Dermis microvascular lymphatic vessel endothelial cell (primary cell): ENCODE measurements at regions not wholly inside any gene's neighbourhood (a gene's known extent, or its start where the extent isn't known, plus 50 kb on each side); places are given as distances from the start of the nearest gene placed in this dataset.
"Not testable (repeated sequence)": the region's sequence is repeated elsewhere in the genome, so short reads cannot be mapped to it uniquely, and the experiment has no call there.

Source experiments
- DNase-seq, 2 donors: peaks; one replicate each; pipeline versions ENCODE4 v3.0.0 to v3.0.0-alpha.2; 2010; ENCODE audit warnings: low read depth in 2 of 2

DNA sequence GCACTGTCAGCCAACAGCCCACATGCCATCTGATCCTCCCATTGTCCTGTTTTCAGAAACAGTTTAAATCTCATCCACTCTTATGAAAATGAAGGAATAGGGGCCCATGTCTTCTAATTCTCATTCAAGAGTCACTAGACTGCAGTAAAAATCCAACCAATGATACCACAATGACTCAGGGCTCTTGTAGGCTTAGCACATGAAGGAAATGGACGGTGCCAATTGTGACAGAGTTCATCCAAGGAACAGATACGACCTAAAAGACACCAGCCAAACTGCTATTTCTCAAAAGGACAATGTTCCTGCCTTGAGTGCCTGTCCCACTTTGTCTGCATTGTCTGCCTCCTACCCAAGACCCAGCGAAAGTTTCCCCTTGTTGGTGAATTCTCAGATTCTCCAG is 204.8 kb upstream of the COX10 start:
- no peak for DNase-seq

DNA sequence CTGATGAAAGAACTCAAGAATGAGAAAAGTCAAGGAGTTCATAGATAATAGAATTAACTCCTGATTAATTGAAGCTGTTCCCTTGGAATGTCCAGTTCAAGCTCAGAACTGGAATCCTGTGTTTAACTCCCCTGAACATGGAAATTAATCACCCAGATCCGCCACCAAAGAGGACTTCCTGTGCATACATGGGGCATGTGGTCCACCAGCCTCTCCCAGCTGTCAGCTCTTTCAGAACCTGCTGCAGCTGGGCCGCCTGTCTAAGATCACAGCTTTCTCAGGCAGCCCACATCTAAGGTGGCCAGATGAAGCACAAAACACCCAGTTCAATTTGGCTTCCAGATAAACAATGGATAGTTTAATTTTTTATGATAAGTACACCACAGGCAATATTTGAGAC is 203.7 kb upstream of the COX10 start:
- no peak for DNase-seq

DNA sequence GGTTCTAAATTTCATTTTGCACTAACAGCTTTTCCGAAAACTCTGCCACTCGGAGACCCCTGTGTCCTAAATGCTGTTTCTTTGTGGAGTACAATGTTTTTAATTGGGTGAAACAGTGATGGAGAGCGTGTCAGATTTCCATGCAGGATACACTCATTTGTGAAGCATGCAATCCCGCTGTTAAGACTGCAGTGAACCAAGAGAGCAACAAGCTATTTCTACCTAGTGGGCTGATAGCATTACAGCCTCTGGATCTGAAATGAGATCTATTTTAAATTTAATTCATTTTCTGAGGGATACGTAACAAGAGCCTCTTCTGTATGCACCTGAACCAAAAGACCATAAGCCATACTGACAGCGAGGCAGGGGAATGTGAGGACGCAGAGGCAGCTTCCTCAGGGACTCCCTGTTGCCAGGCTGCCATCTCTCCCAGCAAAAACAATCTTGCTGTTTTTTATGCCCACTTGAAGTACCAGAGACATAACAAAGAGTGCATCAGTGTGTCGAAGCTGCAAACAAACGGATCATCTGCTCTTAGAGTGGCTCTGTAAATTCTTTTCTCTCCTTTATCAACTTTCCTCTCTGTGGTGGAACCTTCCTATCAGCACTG is 199.9 kb upstream of the COX10 start:
- DNase-seq, result no peak

DNA sequence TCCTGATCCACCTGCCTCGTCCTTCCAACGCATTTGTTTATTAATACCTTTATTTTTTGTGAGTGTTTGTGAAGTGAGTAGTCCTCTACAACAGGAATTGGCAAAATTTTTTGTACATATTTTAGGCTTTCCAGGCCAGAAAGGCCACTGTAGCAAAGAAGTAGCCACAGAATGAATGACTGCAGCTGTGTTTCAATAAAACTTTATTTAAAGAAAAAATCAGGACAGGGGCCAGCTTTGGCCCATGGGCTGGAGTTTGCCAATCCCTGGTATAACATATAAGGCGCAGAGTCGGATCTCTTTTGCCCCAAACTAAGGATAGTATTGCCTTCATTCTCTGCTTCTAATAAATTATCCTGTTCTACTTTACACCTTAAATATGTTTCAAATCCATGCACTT is 198.0 kb upstream of the COX10 start:
- DNase-seq, result no peak

DNA sequence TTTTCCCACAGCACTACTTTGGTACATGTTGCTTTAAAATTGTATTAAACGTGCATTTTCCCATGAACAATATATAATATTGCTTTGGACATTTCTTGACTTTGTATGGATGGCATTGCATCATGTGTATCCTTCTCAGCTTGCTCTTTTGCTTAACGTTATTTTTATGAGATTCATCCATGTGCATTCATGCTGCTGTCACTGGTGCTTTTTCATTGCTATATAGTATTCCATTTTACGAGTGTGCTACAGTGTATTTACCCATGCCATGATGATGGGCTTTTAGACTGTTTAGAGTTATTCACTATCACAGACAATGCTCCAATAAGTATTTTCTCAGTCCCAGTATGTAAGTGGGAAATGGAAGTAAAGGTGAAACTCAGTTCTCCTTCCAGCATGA is 195.2 kb upstream of the COX10 start:
- no peak for DNase-seq

DNA sequence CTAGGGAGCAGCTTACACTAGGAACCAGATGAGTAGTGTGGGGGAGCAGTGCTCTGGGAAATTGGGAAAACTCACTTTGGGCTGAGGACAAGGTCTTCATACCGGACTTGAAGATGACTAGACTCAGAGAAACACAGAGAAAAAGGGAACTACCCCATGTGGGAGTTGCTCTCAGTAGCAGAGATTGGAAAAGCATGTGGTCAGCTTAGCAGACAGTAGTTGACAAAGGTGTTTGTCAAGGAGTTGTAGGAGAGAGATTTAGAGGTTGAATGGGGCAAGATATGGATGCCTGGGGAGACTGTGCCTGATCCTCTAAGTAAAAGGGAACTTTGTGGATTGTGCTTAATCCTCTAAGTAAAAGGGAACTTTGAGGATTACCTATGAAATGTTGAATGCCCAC is 194.5 kb upstream of the COX10 start:
- no peak for DNase-seq

DNA sequence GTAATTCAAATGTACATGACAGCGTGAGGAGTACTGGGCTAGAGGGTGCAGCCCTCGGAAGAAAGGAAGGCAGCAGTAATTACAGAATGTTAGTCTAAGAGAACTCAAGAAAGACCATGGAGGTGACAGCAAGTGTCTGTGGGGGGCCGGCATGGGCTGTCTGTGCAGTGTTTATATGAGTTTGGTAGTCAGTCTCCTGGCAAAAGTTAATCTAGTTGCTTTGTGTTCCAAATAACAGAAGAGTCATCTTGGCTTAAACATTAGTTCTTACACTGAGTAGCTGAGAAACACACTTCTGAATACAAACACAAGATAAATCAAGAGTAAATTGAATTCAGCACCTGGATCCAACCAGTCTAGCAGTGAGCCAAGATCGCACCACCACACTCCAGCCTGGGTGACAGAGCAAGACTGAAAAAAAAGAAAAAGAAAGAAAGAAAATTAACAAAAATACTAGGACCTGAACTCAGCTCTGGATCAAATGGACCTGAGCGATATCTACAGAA is 189.3 kb upstream of the COX10 start:
- no peak for DNase-seq

DNA sequence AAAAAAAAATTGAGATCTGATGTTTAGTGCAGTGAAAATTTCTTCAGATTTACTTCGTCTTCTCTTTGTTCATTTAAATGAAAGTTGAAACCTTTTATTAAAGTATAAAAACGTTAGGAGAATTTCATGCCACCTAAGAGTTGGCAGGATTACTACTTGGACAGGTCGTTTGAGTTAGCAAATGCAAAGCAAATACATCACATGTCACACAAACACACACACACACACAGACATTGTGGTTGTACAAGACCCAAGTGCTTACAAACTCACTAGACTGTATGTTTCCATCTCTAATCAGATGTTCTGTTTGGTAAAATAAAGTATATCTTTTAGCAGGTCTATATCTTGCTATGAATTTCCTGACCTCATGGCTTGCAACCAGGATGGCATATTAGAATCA is 185.6 kb upstream of the COX10 start:
- DNase-seq, result no peak

DNA sequence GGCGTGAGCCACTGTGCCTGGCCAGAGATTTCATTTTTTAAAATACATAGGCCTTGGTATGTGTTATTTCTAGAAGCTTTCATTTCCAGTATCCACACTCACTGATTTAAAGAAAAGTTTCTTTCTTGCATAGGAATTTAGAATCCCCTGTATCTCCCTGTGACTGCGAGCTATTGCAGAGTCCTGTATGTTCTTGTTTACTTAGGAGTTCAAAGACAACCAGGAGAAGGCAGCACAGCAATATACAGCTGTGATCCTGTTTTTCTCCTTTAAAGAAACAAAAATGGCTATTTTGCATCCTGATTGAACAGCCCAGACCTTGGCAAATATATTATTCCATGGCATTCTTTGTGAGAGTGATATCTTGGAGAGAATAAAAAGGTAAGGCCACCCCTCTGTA is 185.0 kb upstream of the COX10 start:
- no peak for DNase-seq

DNA sequence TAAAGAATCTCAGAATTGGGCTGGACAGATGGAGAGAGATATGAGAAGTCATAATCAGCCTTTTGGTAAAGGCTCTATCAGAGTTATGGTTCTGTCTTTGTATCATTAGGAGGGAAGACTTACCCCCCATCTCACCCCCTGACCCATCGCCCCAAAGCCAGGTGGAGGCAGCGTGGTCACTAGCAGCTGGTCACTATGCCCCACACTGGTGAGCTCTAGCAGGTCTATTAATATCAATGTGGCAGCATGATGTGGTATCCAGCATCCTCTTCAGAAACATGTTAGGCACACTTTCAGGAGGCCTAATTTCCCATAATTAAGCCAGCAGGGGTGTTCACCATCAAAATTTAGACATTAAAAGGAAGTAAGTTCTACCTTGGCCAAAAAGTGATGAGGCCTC is 183.8 kb upstream of the COX10 start:
- no peak for DNase-seq

DNA sequence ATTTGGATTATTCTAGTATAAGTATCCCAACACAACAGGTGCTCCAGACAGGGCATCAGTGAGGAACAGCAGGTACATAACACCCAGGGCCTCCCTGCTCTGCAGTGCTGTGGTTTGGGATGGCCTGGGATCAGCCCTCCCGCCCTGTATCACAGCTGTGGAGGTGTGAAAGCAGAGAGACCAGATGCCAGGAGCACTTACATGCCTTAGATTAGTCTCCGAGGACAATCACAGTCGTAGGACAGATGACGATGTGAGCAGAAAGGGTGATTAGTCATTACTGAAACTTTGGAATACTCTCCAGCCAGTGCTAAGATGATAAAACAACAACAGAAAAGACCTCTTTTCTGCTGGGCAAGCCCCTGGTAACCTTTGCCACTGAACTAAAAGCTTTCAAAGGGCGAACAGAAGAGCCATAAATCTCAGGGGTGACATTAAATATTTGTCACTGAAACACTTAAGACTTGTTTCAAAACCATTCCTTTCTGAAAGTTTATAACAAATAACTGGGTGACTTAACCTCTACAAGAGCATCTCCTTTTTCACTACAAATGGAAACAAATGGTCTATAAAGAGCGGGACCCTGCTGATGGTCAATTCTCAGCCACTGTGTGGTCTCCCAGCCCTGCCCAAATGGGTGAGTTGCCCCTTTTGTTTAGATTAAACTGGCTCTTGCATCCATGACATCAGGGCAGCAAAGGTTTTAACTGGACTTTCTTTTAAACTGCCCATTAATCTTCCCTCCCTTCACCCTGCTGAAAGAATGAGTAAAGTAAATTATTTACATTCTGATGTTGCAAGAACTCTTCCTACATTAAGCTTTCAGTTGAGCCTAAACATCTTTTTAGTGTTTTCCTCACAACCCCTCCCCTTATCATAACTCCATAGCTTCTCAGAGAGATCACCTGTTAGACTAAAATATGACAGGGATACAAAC is 183.1 kb upstream of the COX10 start:
- no peak for DNase-seq

DNA sequence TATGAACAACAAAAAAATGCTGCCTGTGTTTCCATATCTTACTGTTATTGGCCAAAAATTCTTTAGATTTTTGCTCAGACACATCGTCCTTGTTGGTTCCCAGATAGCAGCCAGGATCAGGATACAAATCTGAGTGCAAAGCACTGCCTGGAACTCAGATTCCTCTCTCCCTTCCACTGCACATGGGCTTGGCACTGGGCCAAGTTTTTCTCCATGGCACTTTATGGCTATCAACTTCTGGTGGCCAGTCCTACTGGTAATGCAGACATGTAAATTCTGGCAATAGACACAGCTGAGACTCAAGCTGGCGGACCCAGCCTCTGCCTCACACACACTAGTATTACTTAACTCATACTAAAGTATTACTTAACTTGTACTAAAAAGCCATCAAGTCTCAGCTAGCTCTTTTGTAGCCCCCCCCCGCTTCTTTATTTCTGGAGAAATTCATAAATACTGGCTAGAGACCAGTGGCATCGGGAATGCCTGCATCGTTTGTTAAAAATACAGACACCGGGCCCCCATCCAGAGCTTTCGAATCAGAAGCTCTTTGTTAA is 181.2 kb upstream of the COX10 start:
- no peak for DNase-seq

DNA sequence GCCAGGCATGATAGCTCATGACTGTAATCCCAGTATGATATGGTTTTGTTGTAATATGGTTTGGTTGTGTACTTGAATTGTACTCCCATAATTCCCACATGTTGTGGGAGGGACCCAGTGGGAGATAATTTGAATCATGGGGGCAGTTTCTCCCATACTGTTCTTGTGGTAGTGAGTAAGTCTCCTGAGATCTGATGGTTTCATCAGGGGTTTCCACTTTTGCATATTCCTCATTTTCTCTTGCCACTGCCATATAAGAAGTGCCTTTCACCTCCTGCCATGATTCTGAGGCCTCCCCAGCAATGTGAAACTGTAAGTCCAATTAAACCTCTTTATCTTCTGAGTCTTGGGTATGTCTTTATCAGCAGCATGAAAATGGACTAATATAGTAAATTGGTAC is 160.3 kb upstream of the COX10 start:
- not testable (repeated sequence) for DNase-seq

DNA sequence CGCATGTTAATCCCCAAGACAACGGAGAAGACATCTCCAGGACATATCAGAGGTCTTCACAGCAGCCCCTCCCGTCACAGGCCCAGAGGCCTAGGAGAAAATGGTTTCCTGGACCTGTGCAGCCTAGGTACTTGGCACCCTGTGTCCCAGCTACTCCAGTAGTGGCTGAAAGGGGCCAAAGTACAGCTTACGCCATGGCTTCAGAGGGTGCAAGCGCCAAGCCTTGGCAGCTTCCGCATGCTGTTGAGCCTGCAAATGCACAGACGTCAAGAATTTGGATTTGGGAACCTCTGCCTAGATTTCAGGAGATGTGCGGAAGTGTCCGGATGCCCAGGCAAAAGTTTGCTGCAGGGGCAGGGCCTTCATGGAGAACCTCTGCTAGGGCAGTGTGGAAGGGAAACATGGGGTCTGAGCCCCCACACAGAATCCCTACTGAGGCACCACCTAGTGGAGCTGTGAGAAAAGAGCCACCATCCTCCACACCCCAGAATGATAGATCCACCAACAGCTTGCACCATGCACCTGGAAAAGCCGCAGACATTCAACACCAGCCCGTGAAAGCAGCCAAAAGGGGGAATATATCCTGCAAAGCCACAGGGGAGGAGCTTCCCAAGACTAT is 159.3 kb upstream of the COX10 start:
- DNase-seq, result no peak

DNA sequence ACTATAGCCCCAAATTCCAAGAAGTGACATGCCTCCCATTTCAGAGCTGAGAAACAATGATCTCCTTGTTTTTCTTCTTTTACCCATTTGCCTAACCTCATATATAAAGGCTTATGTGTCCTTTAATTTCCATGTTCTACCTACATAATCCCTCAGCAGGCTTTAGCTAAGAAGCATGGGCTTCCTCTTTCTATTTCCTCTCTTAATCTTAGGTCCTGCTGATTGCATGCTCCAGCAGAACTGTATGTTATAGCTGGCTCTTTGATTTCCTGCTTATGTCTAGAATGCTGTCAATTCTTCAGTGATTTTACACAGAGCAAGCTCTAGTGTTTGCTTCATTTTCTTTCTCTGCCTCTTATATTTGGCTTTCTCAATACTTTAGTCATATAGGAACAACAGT is 151.7 kb upstream of the COX10 start:
- DNase-seq, result no peak

DNA sequence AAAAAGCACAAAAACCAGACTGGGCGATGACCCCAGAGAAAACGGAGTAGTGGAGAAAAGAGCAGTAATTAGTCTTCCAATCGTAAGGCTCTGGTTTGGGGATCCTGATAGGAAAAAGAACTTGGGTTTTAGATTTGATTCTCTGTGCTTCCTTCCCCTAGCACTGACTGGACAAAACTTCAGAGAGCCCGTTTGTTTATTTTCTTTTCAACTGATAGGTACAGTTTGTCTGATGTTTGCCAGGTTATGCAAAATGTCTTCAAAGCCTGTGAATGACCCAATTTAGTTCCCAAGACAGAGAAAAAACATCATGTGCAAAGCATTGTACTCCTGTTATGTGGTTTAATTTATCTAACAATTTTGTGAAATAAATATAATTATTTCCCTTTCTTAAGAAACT is 151.1 kb upstream of the COX10 start:
- no peak for DNase-seq

DNA sequence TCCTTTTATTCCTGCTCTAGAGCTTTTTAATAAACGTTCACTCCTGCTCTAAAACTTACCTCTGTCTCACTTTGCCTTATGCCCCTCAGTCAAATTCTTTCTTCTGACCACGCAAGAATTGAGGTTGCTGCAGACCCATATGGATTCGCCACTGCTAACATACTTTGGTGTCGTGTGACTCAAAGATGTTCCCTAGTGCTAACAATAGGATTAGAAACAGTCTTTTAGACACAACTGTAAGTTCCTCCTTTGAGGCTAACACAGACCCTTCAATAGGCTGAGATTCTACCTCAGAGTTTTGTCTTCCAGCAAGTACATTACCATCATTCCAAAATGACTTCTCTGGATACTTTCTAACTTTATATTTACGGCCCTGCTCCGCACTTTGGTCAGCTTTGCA is 149.5 kb upstream of the COX10 start:
- DNase-seq, result no peak

DNA sequence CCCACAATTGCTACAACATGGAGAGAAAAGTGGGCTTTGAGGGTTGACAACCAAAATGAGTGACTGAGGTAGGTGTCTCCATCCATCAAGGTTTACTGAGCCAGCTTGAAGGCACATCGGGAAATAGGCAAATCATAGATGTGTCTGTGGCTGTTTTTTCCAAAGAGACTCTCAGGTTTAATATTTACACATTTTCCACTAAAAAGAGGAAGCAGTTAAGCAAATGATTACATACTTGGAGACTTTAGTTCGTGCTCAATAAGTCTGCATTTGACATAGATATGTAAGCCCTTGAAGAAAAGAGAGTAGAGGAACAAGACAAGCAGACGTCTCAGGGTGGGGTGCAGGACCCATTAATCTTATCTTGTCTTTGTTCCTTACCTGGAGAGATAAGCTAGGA is 148.9 kb upstream of the COX10 start:
- DNase-seq, result no peak

DNA sequence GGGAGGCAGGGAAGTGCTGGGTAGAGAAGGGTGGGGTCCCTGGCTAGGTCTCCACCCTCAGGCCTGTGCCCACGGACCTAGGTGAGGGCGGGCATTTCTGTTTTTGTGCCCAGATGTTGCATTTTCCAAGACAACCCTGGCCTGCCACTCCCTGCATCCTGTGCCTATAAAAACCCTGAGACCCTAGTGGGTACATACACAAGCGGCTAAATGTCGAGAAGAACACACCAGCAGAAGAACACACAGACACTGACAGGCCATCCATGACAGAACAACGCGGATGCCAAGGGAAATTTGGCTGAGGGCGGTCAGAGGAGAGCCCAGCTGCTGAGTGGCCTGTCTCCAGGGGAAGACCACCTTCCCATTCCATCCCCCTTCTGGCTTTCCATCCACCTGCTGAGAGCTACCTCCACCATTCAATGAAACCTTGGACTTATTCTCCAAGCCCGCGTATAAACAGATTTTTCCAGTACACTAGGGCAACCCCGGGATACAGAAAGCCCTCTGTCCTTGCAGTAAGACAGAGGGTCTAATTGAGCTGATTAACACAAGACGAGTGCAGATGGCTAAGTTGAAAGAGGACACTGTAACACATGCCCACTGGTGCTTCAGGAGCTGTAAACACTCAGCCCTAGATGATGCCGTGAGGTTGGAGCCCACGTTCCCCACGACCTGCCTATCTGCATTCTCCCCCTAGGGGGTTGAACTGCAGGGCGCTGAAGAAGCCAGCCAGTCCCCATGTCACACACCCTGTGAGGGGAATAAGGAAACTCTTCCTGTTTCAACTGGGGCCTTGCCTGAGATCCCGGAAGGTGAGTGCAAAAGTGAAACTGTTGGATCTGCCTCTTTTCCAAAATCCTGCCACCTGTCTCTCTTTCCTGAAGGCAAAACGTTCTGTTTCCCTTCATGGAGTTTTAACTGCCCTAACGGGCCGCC is 147.2 kb upstream of the COX10 start:
- no peak for DNase-seq

DNA sequence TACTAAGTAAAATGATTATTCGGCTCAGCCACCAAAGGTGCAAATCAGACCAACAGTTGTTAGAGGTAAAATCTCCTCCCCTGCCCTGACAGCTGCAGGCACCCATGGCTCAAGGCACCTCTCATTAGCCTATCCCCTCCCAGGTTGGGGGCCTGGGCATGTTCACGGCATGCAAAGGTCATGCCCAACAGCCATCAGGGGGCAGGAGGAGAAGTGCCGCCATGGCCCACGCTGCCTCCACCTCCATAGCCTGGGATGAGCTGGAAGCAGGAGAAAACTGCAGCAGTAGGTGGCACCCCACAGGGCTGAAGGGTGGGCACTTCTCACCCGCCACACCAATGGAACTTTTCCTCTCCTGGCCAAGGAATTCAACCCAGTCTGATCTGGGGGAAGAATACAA is 146.4 kb upstream of the COX10 start:
- DNase-seq, result no peak

DNA sequence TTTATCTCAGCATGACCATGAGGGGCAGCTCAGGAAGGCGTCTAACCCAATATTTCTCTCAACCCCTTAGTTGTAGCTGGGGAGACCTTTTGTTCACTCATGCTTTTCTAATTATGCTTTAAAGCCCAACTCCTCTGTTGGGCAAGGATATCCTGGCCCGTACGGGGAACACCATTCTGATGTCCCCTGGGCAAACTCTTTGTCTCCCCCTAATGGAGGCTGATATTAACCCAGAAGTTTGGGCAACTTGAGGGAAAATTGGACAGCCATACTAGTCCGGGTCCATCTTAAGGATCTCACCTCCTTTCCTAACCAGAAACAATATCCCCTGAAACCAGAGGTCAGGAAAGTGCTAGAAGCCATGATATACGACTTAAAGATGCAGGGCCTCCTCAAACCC is 143.7 kb upstream of the COX10 start:
- no peak for DNase-seq
